Panc1 (cell line): ENCODE measurements at regions not wholly inside any gene's neighbourhood (a gene's known extent, or its start where the extent isn't known, plus 50 kb on each side); places are given as distances from the start of the nearest gene placed in this dataset.

Experiments used
- ATAC-seq: fragments of 200-7000 bp; cut with Tn5 transposase; 2 replicates; pipeline ENCODE4 v1.9.1; 2020; ENCODE audit warnings: mild to moderate bottlenecking, moderate library complexity
- BruUV-seq: library from RNA; stranded (reverse); fragments of 400-500 nt; replicated peaks from 2 replicates; lab custom pipeline; 2021; lab: Mats Ljungman, UMichigan
- CTCF ChIA-PET: fragments of 300-600 bp; sonication (Branson Sonifier 250); formaldehyde crosslinking; loops from one replicate; lab custom pipeline; 2022; ENCODE audit warnings: antibody characterized with exemption; lab: Charles Lee
- POLR2A ChIA-PET: fragments of 300-600 bp; sonication (Branson Sonifier 250); formaldehyde crosslinking; loops from one replicate; lab custom pipeline; 2022; ENCODE audit warnings: antibody characterized with exemption; lab: Charles Lee
- DNase-seq: peaks from one replicate; pipeline ENCODE4 v3.0.0-alpha.2; 2010; ENCODE audit warnings: low read depth, low spot score
- H3K27ac ChIP-seq: 2 replicates; pipeline ENCODE4 v1.5.1; 2011; ENCODE audit warnings: mild to moderate bottlenecking, low read length, inconsistent platforms
- H3K27me3 ChIP-seq: fragments of 200-500 bp; sonication (Bioruptor generic); 2 replicates; pipeline ENCODE4 v1.6.0; 2014; ENCODE audit warnings: low read length, inconsistent platforms; ENCODE audit not compliant: control insufficient read depth, insufficient read depth
- H3K36me3 ChIP-seq: fragments of 200-500 bp; sonication (Bioruptor generic); 2 replicates; pipeline ENCODE4 v1.5.1; 2014; ENCODE audit warnings: inconsistent platforms, mild to moderate bottlenecking, low read length, moderate library complexity; ENCODE audit not compliant: control insufficient read depth, insufficient read depth
- H3K4me1 ChIP-seq: 2 replicates; pipeline ENCODE4 v1.5.1; 2011; ENCODE audit warnings: inconsistent platforms, mild to moderate bottlenecking, low read length, moderate library complexity; ENCODE audit not compliant: control insufficient read depth, insufficient read depth
- H3K4me3 ChIP-seq, 2 experiments: 2 replicates each; pipeline ENCODE4 v1.5.1; 2011 to 2012; ENCODE audit warnings: low read depth in 2 of 2, low read length in 2 of 2, mild to moderate bottlenecking in 2 of 2, inconsistent platforms in 1 of 2, moderate library complexity in 1 of 2
- H3K9me3 ChIP-seq: fragments of 200-500 bp; sonication (Bioruptor generic); 2 replicates; pipeline ENCODE4 v1.5.1; 2014; ENCODE audit warnings: low read depth, mild to moderate bottlenecking, inconsistent platforms, low read length, moderate library complexity; ENCODE audit not compliant: control insufficient read depth, insufficient read depth
- CTCF ChIP-seq: fragments of 450-650 bp; IDR thresholded peaks from 2 replicates; pipeline ENCODE4 v1.5.1; 2017; ENCODE audit warnings: mild to moderate bottlenecking
- POLR2AphosphoS5 ChIP-seq: IDR thresholded peaks from 2 replicates; pipeline ENCODE4 v1.6.1; 2012; ENCODE audit warnings: mild to moderate bottlenecking, low read depth, low read length, moderate library complexity
- SIN3A ChIP-seq: IDR thresholded peaks from 2 replicates; pipeline ENCODE4 v1.6.1; 2012; ENCODE audit warnings: low read depth, mild to moderate bottlenecking, low read length, moderate library complexity, borderline replicate concordance; ENCODE audit not compliant: insufficient read depth
- TCF7L2 ChIP-seq: IDR thresholded peaks from 2 replicates; pipeline ENCODE4 v1.6.1; 2011; ENCODE audit warnings: mild to moderate bottlenecking, low read depth, low read length, inconsistent platforms
- in situ Hi-C: cut with HindIII; loops from 2 replicates; pipeline ENCODE4 v1.10.0; 2016; ENCODE audit warnings: low sequenced_read_pairs, low pct_unique_long_range_greater_than_20kb
- intact Hi-C: fragments of 100-400 bp; cut with micrococcal nuclease; formaldehyde crosslinking; loops from one replicate; pipeline ENCODE4 v1.10.0; 2022; ENCODE audit not compliant: unreplicated experiment
- TF ChIP-seq, protein P1 (sequence below), 2 experiments: IDR thresholded peaks; 2 replicates each; pipeline ENCODE4 v1.6.1; 2011 to 2012; ENCODE audit warnings: low read depth in 2 of 2, control low read depth in 1 of 2, low read length in 1 of 2, mild to moderate bottlenecking in 1 of 2, moderate library complexity in 1 of 2; ENCODE audit not compliant: insufficient read depth in 1 of 2

DNA sequence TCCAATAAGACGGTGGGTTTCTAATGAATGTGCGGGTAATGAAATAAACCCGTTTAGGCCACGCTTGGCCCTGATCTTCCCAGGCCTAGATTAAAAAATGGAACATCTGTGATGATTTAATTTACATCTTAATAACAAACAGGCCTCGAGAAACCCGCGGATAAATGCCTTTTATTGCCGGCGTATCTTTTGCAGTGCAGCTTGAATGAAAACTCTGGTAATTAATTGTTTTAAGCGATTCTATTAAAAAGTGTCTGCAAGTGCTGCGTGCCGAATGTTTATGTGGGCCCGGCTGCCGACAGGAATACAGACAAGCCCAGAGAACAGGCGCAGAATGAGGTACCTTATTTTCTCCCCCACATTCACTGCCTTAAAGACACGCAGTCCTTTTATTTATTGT is 420.7 kb downstream of the MN1 start:
- in situ Hi-C loops (no loop called here), intact Hi-C loops (no loop called here)
- no peak for DNase-seq
- no TSS peak for BruUV-seq
- POLR2A ChIA-PET: no interaction called here
- no peak overlapping the region for H3K27ac ChIP-seq
- H3K27me3 ChIP-seq: no peaks in the 10 kb centered on the region
- CTCF ChIA-PET: no interaction called here
- no peak for TF ChIP-seq POLR2AphosphoS5
- H3K9me3 ChIP-seq: no peaks in the 10 kb centered on the region
- no peak overlapping the region for H3K4me3 ChIP-seq
- no peaks in the 10 kb centered on the region; the same call in 1 of the 2 replicates for H3K4me1 ChIP-seq
- no peaks in the 10 kb centered on the region for H3K36me3 ChIP-seq
- no peak for ATAC-seq

DNA sequence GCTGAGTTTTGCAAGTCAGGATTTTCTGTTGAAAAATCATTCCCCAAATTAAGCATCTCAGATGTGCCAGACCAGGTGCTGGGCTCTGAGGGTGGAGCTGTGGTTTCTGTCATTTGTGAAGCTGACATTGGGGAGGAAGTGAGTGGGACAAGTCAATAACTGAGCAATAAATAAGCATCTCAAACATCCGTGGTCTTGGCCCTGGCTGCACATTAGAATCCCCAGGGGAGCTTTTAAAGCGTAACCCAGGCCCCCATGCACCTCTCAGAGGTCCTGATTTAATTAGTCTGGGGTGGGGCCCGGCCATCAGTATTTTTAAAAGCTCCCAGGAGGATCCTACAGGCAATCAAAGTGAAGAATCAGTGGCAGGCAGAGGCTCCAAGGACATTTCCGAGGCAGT is 420.0 kb downstream of the MN1 start:
- in situ Hi-C loops (no loop called here), intact Hi-C loops (no loop called here)
- no peaks in the 10 kb centered on the region for H3K9me3 ChIP-seq
- no peaks in the 10 kb centered on the region for H3K27me3 ChIP-seq
- CTCF ChIA-PET: no interaction called here
- ATAC-seq (no peak), DNase-seq (no peak)
- TF ChIP-seq SIN3A (no peak), POLR2AphosphoS5 (no peak), CTCF (no peak), TCF7L2 (no peak)
- TF ChIP-seq, protein P1, sequence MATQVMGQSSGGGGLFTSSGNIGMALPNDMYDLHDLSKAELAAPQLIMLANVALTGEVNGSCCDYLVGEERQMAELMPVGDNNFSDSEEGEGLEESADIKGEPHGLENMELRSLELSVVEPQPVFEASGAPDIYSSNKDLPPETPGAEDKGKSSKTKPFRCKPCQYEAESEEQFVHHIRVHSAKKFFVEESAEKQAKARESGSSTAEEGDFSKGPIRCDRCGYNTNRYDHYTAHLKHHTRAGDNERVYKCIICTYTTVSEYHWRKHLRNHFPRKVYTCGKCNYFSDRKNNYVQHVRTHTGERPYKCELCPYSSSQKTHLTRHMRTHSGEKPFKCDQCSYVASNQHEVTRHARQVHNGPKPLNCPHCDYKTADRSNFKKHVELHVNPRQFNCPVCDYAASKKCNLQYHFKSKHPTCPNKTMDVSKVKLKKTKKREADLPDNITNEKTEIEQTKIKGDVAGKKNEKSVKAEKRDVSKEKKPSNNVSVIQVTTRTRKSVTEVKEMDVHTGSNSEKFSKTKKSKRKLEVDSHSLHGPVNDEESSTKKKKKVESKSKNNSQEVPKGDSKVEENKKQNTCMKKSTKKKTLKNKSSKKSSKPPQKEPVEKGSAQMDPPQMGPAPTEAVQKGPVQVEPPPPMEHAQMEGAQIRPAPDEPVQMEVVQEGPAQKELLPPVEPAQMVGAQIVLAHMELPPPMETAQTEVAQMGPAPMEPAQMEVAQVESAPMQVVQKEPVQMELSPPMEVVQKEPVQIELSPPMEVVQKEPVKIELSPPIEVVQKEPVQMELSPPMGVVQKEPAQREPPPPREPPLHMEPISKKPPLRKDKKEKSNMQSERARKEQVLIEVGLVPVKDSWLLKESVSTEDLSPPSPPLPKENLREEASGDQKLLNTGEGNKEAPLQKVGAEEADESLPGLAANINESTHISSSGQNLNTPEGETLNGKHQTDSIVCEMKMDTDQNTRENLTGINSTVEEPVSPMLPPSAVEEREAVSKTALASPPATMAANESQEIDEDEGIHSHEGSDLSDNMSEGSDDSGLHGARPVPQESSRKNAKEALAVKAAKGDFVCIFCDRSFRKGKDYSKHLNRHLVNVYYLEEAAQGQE (IDR thresholded peaks at IDR 0.05; ENCODE audit: insufficient read depth in 1 of 2, low read depth in 2 of 2, low read length in 1 of 2): no peak
- H3K36me3 ChIP-seq: no peaks in the 10 kb centered on the region
- POLR2A ChIA-PET: no interaction called here
- no peak overlapping the region for H3K4me3 ChIP-seq
- no peak overlapping the region for H3K27ac ChIP-seq
- BruUV-seq: no TSS peak
- H3K4me1 ChIP-seq: no peaks in the 10 kb centered on the region; the same call in 1 of the 2 replicates

DNA sequence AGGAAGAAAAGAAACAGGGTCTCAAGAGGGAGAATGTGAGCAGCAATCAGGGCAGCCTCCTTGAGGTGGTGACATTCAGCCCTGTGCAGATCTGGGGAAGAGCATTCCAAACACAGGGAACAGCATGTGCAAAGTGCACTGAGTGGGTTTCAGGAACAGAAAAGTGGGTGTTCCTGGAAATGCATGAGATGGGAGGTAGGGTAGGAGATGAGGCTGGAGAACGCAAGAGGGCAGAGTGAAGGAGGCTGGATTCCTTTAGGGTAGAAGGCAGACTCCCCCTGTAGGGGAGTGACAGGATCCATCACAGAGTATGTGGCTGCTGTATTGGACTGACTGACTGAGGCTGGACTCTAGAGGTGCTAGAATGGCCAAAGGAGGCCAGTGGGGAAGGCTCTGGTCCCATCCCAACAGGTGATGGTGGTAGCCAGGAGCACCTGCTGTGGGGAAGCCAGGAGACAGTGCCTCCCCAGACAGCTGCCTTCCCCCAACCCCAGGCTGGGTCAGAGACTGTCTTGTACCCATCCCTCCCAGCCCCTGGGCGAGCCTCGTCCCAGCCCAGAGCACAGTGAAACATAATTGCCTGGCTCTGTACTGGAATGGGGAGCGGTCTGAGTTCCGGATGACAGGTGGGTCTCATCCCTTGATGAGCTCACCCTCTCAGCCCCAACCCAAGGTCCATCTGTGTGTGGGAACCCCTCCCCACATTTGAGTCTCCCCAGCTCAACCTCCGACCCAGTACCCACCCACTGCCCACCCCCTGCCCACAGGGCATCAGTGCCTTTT is 419.4 kb downstream of the MN1 start:
- Histone ChIP-seq H3K27ac (no peak overlapping the region), H3K36me3 (no peaks in the 10 kb centered on the region), H3K4me1 (no peaks in the 10 kb centered on the region; the same call in 1 of the 2 replicates), H3K4me3 (no peak overlapping the region), H3K27me3 (no peaks in the 10 kb centered on the region; the same call in 1 of the 2 replicates), H3K9me3 (no peaks in the 10 kb centered on the region)
- ATAC-seq (no peak), DNase-seq (no peak)
- CTCF ChIA-PET: no interaction called here
- intact Hi-C loops (no loop called here), in situ Hi-C loops (no loop called here)
- POLR2A ChIA-PET: no interaction called here
- TF ChIP-seq, protein P1 (IDR thresholded peaks at IDR 0.05; ENCODE audit: insufficient read depth in 1 of 2, low read depth in 2 of 2, low read length in 1 of 2): no peak
- TF ChIP-seq TCF7L2: no peak
- TF ChIP-seq CTCF: no peak
- no peak for TF ChIP-seq POLR2AphosphoS5
- no peak for TF ChIP-seq SIN3A
- no TSS peak for BruUV-seq
